Activated naive CD4-positive, alpha-beta T cell treated with anti-CD3 and anti-CD28 coated beads, Interleukin-2, amount 10 ng/mL, durations not matched to agents 7 days and 5 days (primary cell): ENCODE measurements at regions not wholly inside any gene's neighbourhood (a gene's known extent, or its start where the extent isn't known, plus 50 kb on each side); places are given as distances from the start of the nearest gene placed in this dataset.

Experiments used
- CTCF ChIA-PET: fragments of 350-600 bp; sonication (Branson Sonifier 250); formaldehyde crosslinking; loops from one replicate; lab custom pipeline; 2021; ENCODE audit warnings: antibody characterized with exemption; lab: Charles Lee
- DNase-seq: peaks from one replicate; pipeline ENCODE4 v3.0.0-alpha.2; 2020
- H3K27ac Mint-ChIP-seq: one replicate; pipeline ENCODE4 v1.8.0; 2021; ENCODE audit warnings: mild to moderate bottlenecking, moderate library complexity, mixed read lengths
- H3K27me3 Mint-ChIP-seq: one replicate; pipeline ENCODE4 v1.8.0; 2021; ENCODE audit warnings: mild to moderate bottlenecking, mixed read lengths
- H3K36me3 Mint-ChIP-seq: one replicate; pipeline ENCODE4 v1.8.0; 2021; ENCODE audit warnings: mixed read lengths
- H3K4me1 Mint-ChIP-seq: one replicate; pipeline ENCODE4 v1.8.0; 2021; ENCODE audit warnings: mixed read lengths
- H3K4me3 Mint-ChIP-seq: one replicate; pipeline ENCODE4 v1.8.0; 2021; ENCODE audit warnings: mild to moderate bottlenecking, moderate library complexity, mixed read lengths
- H3K9me3 Mint-ChIP-seq: one replicate; pipeline ENCODE4 v1.8.0; 2021; ENCODE audit warnings: mixed read lengths

DNA sequence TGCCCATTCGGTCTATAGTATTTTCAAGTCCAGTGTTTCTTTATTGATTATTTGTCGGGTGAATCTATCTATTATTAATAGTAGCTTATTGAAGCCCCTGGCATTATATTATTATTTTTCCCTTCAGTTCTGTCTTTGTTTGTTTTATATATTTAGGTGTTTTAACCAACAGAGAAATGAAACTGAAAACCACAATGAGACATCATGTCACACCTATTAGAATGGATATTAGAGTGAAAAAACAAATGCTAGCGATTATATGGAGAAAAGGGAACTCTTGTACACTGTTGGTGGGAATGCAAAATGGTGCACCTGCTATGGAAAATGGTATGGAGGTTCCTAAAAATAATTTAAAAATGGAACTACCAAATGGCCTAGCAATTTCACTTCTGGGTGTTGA lies 272.5 kb downstream of the ADAM29 start:
- Mint-ChIP-seq H3K4me3 (no peak overlapping the region), H3K36me3 (no peaks in the 10 kb centered on the region), H3K27me3 (no peaks in the 10 kb centered on the region), H3K4me1 (no peaks in the 10 kb centered on the region), H3K9me3 (peaks cover 2% of the 10 kb centered on the region), H3K27ac (no peak overlapping the region)
- no peak for DNase-seq
- CTCF ChIA-PET, result no interaction called here

DNA sequence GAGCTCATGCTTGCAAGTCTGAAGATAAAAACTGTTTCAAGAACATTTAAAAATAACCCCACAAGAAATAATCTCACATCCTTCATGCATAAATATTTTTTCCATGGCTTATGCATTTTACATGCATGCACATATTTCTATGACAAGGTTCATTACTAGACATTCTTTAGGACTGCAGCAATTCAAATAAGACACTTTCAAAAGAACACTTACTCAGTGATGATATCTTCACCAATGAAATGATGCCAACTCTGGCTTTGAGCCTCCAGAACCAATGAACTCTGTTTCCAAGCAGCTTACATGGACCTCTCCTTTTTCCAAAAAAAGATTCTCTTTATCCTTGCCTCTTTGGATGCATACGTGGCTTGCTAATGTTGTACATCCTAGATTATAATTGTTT lies 279.9 kb downstream of the ADAM29 start:
- H3K36me3 Mint-ChIP-seq, result no peaks in the 10 kb centered on the region
- CTCF ChIA-PET, result no interaction called here
- H3K27ac Mint-ChIP-seq, result no peak overlapping the region
- no peak overlapping the region for H3K4me3 Mint-ChIP-seq
- H3K4me1 Mint-ChIP-seq, result no peaks in the 10 kb centered on the region
- no peak for DNase-seq
- H3K27me3 Mint-ChIP-seq, result no peaks in the 10 kb centered on the region
- no peaks in the 10 kb centered on the region for H3K9me3 Mint-ChIP-seq

DNA sequence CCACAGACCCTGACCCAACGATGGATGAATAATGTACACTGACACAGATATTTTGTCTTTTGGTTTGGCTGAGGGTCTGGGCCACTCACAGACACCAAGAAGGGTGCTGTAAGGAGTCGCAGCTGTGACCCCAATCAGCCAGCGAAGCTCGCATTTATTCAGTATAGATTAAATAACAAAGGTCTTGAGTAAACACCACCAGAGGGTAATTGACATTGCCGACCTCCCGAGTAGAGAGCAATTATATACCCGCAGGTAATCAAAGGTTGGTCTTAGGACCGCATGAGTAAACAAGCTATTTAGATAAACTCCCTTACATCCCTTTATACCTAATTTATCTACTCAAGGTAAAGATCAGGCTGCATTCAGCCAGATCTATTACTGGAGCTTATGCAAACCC lies 297.1 kb downstream of the ADAM29 start:
- Mint-ChIP-seq H3K36me3 (no peaks in the 10 kb centered on the region), H3K4me1 (no peaks in the 10 kb centered on the region), H3K27ac (no peak overlapping the region), H3K27me3 (no peaks in the 10 kb centered on the region), H3K4me3 (no peak overlapping the region), H3K9me3 (peaks cover 7% of the 10 kb centered on the region)
- CTCF ChIA-PET, result no interaction called here
- DNase-seq, result no peak

DNA sequence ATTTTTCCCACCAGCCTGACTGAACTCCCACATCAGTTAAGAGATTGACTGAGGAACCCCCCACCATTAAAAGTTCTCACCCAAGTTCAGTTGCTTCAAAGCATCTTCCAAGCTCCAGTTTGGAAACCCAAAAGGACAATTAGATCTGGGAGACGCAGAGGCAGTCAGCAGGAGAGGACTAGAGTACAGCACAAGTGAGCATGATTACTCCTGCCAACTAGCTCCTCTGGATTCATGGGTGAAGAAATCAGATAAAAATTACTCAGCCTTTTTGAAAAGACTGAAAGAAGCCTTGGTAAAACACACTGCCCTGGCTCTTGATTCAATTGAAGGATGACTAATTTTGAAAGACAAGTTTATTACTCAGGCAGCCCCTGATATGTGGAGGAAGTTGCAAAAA lies 297.5 kb downstream of the ADAM29 start:
- Mint-ChIP-seq H3K27me3 (no peaks in the 10 kb centered on the region), H3K36me3 (no peaks in the 10 kb centered on the region), H3K4me3 (no peak overlapping the region), H3K9me3 (peaks cover 7% of the 10 kb centered on the region), H3K27ac (no peak overlapping the region), H3K4me1 (no peaks in the 10 kb centered on the region)
- no peak for DNase-seq
- CTCF ChIA-PET, result no interaction called here

DNA sequence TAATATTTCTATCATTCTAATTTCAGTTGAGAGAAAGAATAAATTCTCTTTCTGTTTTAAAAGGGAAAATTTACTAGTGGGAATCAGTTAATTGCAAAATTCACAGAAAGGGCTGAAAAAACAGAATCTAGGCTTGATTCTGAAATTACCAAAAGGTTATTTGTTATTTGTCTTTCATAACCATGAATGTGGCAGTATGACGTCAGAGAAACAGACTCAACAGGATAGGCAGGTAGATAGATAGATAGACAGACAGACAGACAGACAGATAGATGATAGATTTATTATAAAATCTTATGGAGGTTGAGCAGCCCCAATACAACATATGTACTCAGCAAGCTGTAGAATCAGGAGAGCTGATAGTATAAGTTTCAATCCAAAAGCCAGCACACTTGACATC lies 311.0 kb downstream of the ADAM29 start:
- H3K4me3 Mint-ChIP-seq, result no peak overlapping the region
- no peak overlapping the region for H3K27ac Mint-ChIP-seq
- H3K36me3 Mint-ChIP-seq, result no peaks in the 10 kb centered on the region
- no peak for DNase-seq
- CTCF ChIA-PET, result no interaction called here
- H3K9me3 Mint-ChIP-seq, result peaks cover 1% of the 10 kb centered on the region
- H3K27me3 Mint-ChIP-seq, result no peaks in the 10 kb centered on the region
- H3K4me1 Mint-ChIP-seq, result no peaks in the 10 kb centered on the region

DNA sequence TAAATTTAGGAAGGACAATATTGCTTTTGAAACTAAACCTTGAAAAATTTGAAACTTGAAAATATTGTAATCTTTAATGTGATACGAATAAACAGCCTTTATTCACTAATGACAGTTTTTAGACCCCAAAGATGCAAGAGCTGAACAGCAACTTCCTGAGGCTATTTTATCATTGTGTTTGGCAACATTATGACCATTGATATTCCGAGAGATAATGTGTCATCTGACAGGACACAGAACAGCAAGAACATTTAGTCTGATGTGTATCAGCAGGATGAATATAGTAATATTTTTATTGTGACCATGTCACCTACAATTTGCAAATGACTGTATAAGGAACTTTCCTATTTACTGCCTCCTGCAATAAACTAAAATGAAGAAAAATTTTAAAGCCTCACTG lies 316.0 kb downstream of the ADAM29 start:
- CTCF ChIA-PET, result no interaction called here
- H3K36me3 Mint-ChIP-seq, result no peaks in the 10 kb centered on the region
- no peak overlapping the region for H3K27ac Mint-ChIP-seq
- no peak for DNase-seq
- peaks cover 3% of the 10 kb centered on the region for H3K9me3 Mint-ChIP-seq
- no peaks in the 10 kb centered on the region for H3K4me1 Mint-ChIP-seq
- H3K27me3 Mint-ChIP-seq, result no peaks in the 10 kb centered on the region
- no peak overlapping the region for H3K4me3 Mint-ChIP-seq

DNA sequence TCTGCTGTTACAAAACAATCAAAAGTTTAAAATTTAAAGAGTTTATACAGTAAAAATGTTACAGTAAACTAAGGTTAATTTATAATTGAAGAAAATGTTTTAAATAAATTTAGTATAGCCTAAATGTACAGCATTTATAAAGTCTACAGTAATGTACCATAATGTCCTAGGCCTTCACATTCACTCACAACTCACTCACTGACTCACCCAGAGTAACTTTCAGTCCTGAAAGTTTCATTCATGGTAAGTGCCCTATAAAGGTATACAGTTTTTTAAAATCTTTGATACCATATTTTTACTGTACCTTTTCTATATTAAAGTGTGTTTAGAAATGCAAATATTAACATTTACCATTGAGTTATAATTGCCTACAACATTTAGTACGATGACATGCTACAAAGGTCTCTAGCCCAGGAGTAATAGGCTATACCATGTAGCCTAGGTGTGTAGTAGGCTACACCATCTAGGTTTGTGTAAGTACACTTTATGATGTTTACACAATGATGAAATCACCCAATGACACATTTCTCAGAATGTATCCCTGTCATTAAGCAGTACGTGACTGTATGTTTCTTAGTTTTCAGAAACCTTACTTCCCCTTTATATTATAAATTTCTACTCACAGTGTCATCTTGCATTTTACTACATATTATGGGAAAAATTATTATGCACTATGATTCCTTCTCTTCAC lies 320.8 kb downstream of the ADAM29 start:
- no peak overlapping the region for H3K4me3 Mint-ChIP-seq
- no peaks in the 10 kb centered on the region for H3K36me3 Mint-ChIP-seq
- no peak for DNase-seq
- H3K9me3 Mint-ChIP-seq, result peaks cover 1% of the 10 kb centered on the region
- no peaks in the 10 kb centered on the region for H3K27me3 Mint-ChIP-seq
- CTCF ChIA-PET, result no interaction called here
- H3K27ac Mint-ChIP-seq, result no peak overlapping the region
- H3K4me1 Mint-ChIP-seq, result no peaks in the 10 kb centered on the region

DNA sequence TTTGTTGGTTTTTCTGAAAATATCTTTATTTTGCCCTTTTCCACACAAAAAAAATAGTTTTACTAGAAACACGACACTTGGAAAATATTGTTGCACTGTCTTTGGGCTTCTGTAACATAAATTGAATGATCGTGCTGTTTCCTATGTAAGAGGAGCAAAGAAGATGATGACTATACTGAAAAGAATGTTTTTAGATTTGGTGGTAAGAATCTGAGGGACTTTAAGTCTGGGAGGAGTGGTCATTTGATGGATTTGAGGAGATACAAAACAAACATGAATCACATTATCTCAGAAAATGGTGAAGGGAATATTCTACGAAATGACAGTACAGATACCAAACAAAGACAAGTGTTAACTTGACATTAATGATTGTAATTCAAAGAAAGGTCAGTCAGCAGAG lies 328.8 kb downstream of the ADAM29 start:
- H3K27ac Mint-ChIP-seq, result no peak overlapping the region
- peaks cover 6% of the 10 kb centered on the region for H3K9me3 Mint-ChIP-seq
- no peaks in the 10 kb centered on the region for H3K36me3 Mint-ChIP-seq
- H3K4me1 Mint-ChIP-seq, result no peaks in the 10 kb centered on the region
- DNase-seq, result no peak
- no peaks in the 10 kb centered on the region for H3K27me3 Mint-ChIP-seq
- CTCF ChIA-PET, result no interaction called here
- H3K4me3 Mint-ChIP-seq, result no peak overlapping the region

DNA sequence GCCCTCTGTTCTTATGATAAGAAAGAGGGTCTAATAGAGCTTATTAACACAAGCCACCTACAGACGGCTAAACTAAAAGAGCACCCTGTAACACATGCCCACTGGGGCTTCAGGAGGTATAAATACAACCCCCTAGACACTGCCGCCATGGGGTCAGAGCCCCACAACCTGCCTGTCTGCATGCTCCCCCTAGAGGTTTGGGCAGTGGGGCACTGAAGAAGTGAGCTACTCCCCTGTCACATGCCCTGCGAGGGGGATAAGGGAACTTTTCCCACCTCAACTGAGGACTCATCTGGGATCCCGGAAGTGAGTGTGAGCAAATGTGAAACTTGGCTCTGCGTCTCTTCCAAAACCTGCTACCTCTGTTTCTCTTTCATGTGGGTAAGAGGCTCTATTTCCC lies 334.5 kb downstream of the ADAM29 start:
- Mint-ChIP-seq H3K27ac (no peak overlapping the region), H3K9me3 (peaks cover 8% of the 10 kb centered on the region), H3K4me3 (no peak overlapping the region), H3K4me1 (no peaks in the 10 kb centered on the region), H3K27me3 (no peaks in the 10 kb centered on the region), H3K36me3 (no peaks in the 10 kb centered on the region)
- no peak for DNase-seq
- CTCF ChIA-PET, result no interaction called here

DNA sequence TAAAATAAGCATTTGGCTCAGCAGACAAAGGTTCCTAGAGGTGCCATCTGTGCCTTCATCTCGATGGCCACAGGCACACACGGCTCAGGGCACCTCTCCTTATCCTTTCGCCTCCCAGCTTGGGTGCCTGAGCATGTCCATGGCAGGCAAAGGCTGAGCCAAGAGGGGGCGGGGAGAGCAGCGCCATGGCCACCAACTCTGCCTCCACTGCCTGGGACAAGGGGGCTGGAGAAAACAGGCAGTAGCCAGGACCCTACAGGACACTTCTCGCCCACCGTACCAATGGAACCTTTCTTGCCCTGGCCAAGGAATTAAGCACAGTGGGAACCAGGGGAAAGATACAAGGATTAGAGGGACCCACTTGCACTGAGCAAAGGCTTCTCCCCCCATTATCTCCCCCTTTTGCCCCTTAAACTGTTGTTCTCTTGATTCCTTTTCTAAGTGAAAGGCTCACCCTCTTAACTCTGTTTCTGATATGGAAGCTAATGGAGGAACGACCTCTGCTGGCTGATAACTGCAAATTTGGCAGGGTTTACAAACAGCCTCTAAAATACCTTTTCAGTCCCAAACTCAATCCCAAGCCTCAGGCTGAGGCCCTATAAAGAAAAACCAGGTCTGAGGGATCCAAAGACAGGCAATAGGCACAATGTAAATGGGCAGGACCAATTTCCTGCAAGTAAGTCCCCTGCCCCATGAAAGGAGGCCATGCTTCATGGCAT lies 335.2 kb downstream of the ADAM29 start:
- Mint-ChIP-seq H3K4me3 (no peak overlapping the region), H3K4me1 (no peaks in the 10 kb centered on the region), H3K27me3 (no peaks in the 10 kb centered on the region), H3K27ac (no peak overlapping the region), H3K9me3 (peaks cover 8% of the 10 kb centered on the region), H3K36me3 (no peaks in the 10 kb centered on the region)
- CTCF ChIA-PET, result no interaction called here
- no peak for DNase-seq

DNA sequence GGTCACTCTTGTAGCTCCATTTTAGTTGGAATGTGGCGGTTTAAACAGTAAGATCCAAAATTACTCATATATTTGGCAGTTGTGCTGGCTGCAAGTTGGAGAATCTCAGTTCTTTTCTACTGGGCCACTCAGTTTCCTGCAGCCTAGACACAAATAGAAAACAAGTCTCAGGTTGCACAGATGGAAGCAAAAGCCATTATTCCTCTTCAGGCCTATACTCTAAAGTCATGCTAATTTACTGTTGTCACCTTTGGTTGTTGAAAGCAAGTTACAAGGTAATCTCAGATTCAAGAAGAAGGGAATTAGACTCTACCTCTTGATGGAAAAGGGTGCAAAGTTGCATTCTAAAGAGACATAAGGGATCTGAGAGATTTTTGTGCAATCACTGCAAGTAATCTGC lies 345.4 kb downstream of the ADAM29 start:
- Mint-ChIP-seq H3K9me3 (no peaks in the 10 kb centered on the region), H3K36me3 (no peaks in the 10 kb centered on the region), H3K4me3 (no peak overlapping the region), H3K27ac (no peak overlapping the region), H3K27me3 (no peaks in the 10 kb centered on the region), H3K4me1 (no peaks in the 10 kb centered on the region)
- no peak for DNase-seq
- CTCF ChIA-PET, result no interaction called here

DNA sequence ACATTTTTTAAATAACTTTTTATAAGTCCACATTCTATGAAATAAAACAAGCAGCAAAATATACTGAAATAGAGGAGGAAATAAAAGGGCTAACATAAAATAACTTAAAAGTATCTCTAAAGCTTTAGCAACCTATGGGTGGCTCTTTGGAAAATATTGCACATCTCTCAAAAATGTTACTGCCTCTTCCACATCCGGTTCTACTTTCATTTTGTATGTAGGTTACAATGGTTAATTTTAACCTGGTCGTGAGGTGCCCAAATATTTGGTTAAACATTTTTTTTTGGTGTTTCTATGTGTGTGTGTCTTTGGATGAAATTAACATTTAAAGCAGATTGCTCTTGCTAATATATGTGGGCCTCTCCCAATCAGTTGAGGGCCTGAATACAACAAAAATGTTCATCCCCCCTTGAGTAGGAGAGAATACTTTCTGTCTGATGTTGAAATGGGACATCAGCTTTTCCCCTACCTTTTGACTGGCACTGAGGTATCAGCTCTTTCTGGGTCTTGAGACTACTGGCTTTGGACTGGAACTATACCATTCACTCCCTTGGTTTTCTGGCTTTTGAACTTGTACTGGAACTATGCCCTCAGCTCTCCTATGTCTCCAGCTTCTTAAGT lies 353.0 kb downstream of the ADAM29 start:
- H3K9me3 Mint-ChIP-seq, result no peaks in the 10 kb centered on the region
- H3K4me3 Mint-ChIP-seq, result no peak overlapping the region
- no peak overlapping the region for H3K27ac Mint-ChIP-seq
- no peaks in the 10 kb centered on the region for H3K36me3 Mint-ChIP-seq
- no peaks in the 10 kb centered on the region for H3K27me3 Mint-ChIP-seq
- H3K4me1 Mint-ChIP-seq, result no peaks in the 10 kb centered on the region
- DNase-seq, result no peak
- CTCF ChIA-PET, result no interaction called here

DNA sequence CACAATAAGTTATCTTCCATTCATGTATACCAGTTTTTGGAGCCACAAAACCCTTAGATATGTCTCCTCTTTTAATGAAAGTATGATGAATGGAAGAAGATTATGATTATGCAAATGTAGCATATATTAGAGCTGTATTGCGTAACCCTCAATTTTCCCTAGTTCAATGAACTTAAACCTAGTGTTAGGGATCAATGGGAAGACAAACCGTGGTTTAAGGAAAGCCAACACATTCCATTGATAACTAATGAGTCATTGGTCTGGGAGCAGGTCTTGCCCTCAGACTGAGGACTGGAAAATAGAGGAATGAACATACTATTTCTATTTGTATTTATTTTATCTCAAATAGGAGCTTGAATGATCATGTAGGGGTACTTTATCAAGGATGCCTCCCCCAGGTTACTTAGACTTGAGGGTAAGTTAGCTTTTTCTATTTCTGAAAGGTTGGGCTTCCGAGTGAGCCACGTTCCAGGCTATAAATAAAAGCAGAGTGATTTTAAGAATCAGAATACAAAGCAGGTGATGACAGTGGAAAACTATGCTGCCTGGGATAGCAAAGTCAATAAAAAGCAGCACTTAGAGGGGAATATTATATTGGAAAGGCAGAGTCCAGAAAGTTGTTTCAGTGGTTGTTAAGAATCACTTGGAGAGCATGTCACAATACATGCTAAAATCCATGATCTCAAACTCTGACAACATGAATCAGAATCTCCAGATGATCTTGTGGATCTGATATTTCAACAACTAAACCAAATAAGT lies 356.0 kb downstream of the ADAM29 start:
- H3K9me3 Mint-ChIP-seq, result peaks cover 4% of the 10 kb centered on the region
- DNase-seq, result no peak
- H3K27ac Mint-ChIP-seq, result no peak overlapping the region
- no peaks in the 10 kb centered on the region for H3K27me3 Mint-ChIP-seq
- CTCF ChIA-PET, result no interaction called here
- no peak overlapping the region for H3K4me3 Mint-ChIP-seq
- H3K4me1 Mint-ChIP-seq, result no peaks in the 10 kb centered on the region
- no peaks in the 10 kb centered on the region for H3K36me3 Mint-ChIP-seq

DNA sequence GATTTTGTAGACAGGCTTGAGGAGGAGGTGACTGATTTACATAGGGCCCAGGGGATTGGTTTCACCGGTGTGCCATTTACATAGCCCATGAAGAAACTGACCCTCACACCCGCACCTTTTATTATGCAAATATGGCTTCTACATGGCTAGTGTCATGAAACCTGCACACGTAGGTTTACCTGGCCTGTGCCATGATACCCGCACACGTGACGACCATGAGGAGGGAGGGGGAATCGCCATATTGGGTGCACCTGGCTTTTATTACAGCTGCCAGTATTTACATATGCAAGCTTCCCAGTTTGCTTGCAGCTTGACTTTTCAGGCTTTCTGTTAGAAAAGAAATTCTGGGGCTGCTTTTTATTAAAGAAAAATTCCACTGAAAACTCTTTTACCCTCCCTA lies 359.7 kb downstream of the ADAM29 start:
- CTCF ChIA-PET, result no interaction called here
- no peak for DNase-seq
- no peaks in the 10 kb centered on the region for H3K36me3 Mint-ChIP-seq
- H3K4me3 Mint-ChIP-seq, result no peak overlapping the region
- peaks cover 4% of the 10 kb centered on the region for H3K9me3 Mint-ChIP-seq
- no peaks in the 10 kb centered on the region for H3K4me1 Mint-ChIP-seq
- no peak overlapping the region for H3K27ac Mint-ChIP-seq
- H3K27me3 Mint-ChIP-seq, result no peaks in the 10 kb centered on the region
